ENCODE measurements at regions not wholly inside any gene's neighbourhood (a gene's known extent, or its start where the extent isn't known, plus 50 kb on each side); places are given as distances from the start of the nearest gene placed in this dataset.
A peak's percentile ranks its signal among the peaks of the same experiment; 100 is the strongest.

GRCh38 chr2:220191737-220192136 is 564.3 kb downstream of the SLC4A3 start:
- TF ChIP-seq CTCF (IDR thresholded peaks at IDR 0.05) (no peak), ZFX (IDR thresholded peaks at IDR 0.05; ENCODE audit: borderline replicate concordance) (no peak)
- no peak overlapping the region for H3K27ac ChIP-seq

- TF ChIP-seq ZFX (IDR thresholded peaks at IDR 0.05; ENCODE audit: borderline replicate concordance) (no peak), CTCF (IDR thresholded peaks at IDR 0.05) (no peak)
- no peak overlapping the region for H3K27ac ChIP-seq
Observed at GRCh38 chr2:220192994-220193753, 565.7 kb downstream of the SLC4A3 start.

GRCh38 chr2:220194630-220195584 is 567.5 kb downstream of the SLC4A3 start:
- H3K27ac ChIP-seq, result no peak overlapping the region
- no peak for TF ChIP-seq CTCF (IDR thresholded peaks at IDR 0.05)
- TF ChIP-seq ZFX (IDR thresholded peaks at IDR 0.05; ENCODE audit: borderline replicate concordance), result no peak

GRCh38 chr2:220198896-220199295 is 571.5 kb downstream of the SLC4A3 start:
- H3K27ac ChIP-seq, result peak overlapping the region; percentile 35; the same call in 1 of the 2 replicates
- TF ChIP-seq CTCF (IDR thresholded peaks at IDR 0.05) (no peak), ZFX (IDR thresholded peaks at IDR 0.05; ENCODE audit: borderline replicate concordance) (no peak)

GRCh38 chr2:220202066-220202465 is 574.6 kb downstream of the SLC4A3 start:
- H3K27ac ChIP-seq, result no peak overlapping the region
- TF ChIP-seq ZFX (IDR thresholded peaks at IDR 0.05; ENCODE audit: borderline replicate concordance) (no peak), CTCF (IDR thresholded peaks at IDR 0.05) (no peak)

GRCh38 chr2:220209093-220209492 is 581.7 kb downstream of the SLC4A3 start:
- TF ChIP-seq ZFX (IDR thresholded peaks at IDR 0.05; ENCODE audit: borderline replicate concordance), result no peak
- no peak for TF ChIP-seq CTCF (IDR thresholded peaks at IDR 0.05)
- no peak overlapping the region for H3K27ac ChIP-seq

Measured in 22Rv1 (cell line).